B cell (primary cell): ENCODE measurements at regions not wholly inside any gene's neighbourhood (a gene's known extent, or its start where the extent isn't known, plus 50 kb on each side); places are given as distances from the start of the nearest gene placed in this dataset.

Experiments used
- ATAC-seq: fragments of 200-7000 bp; cut with Tn5 transposase; one replicate; pipeline ENCODE4 v1.10.0; 2021; ENCODE audit warnings: low read depth, mild to moderate bottlenecking, moderate number of reproducible peaks, moderate library complexity
- CTCF ChIA-PET: fragments of 350-600 bp; sonication (Branson Sonifier 250); formaldehyde crosslinking; loops from one replicate; lab custom pipeline; 2021; ENCODE audit warnings: antibody characterized with exemption, inconsistent platforms; lab: Charles Lee
- POLR2A ChIA-PET: fragments of 350-600 bp; sonication (Branson Sonifier 250); formaldehyde crosslinking; loops from one replicate; lab custom pipeline; 2021; ENCODE audit warnings: antibody characterized with exemption; lab: Charles Lee
- DNase-seq: peaks from one replicate; pipeline ENCODE4 v3.0.0; 2013
- H2AFZ ChIP-seq: 2 replicates; pipeline ENCODE4 v1.6.1; 2012; ENCODE audit warnings: mild to moderate bottlenecking, low read depth, low read length; ENCODE audit not compliant: insufficient read depth, poor library complexity, severe bottlenecking
- H3K27ac ChIP-seq, 2 donors: 1 replicate in 1 of 2; 2 replicates in 1 of 2; pipeline ENCODE4 v1.5.1; 2012 to 2013; ENCODE audit warnings: low read length in 2 of 2, mild to moderate bottlenecking in 2 of 2, moderate library complexity in 1 of 2
- H3K27me3 ChIP-seq, 4 experiments: fragments of 200-600 bp in 1 of 4; sonication (generic) in 1 of 4; replicated peaks in 1 of 4; 1 replicate in 2 of 4; 2 replicates in 2 of 4; pipeline versions ENCODE4 v1.6.1 to v1.7.0; 2013 to 2016; ENCODE audit warnings: low read length in 3 of 4, mild to moderate bottlenecking in 2 of 4, mixed read lengths in 1 of 4, moderate library complexity in 1 of 4; ENCODE audit not compliant: insufficient read depth in 4 of 4, control insufficient read depth in 3 of 4; ENCODE audit errors: control extremely low read depth in 1 of 4
- H3K36me3 ChIP-seq, 2 experiments: replicated peaks in 1 of 2; 1 replicate in 1 of 2; 2 replicates in 1 of 2; pipeline versions ENCODE4 v1.6.1 to v1.7.1; 2013; ENCODE audit warnings: low read length in 1 of 2; ENCODE audit not compliant: insufficient read depth in 2 of 2, control insufficient read depth in 1 of 2; ENCODE audit errors: control extremely low read depth in 1 of 2, extremely low read depth in 1 of 2
- H3K4me1 ChIP-seq, 2 donors: fragments of 200-600 bp in 1 of 2; sonication (generic) in 1 of 2; 1 replicate in 1 of 2; 2 replicates in 1 of 2; pipeline versions ENCODE4 v1.5.1 to v1.6.1; 2013 to 2017; ENCODE audit warnings: low read length in 2 of 2; ENCODE audit not compliant: control insufficient read depth in 2 of 2, insufficient read depth in 2 of 2
- H3K4me2 ChIP-seq: replicated peaks from 2 replicates; pipeline ENCODE3; 2012; ENCODE audit warnings: mild to moderate bottlenecking, low read depth, low read length; ENCODE audit not compliant: poor library complexity, severe bottlenecking
- H3K4me3 ChIP-seq, 5 experiments: fragments of 200-600 bp in 1 of 5; sonication (generic) in 1 of 5; 1 replicate in 3 of 5; 2 replicates in 2 of 5; pipeline versions ENCODE4 v1.5.1 to v1.7.0; 2011 to 2016; ENCODE audit warnings: low read length in 4 of 5, mild to moderate bottlenecking in 4 of 5, low read depth in 2 of 5, control low read depth in 1 of 5, moderate library complexity in 1 of 5; ENCODE audit not compliant: insufficient read depth in 1 of 5; ENCODE audit errors: control extremely low read depth in 1 of 5, extremely low read depth in 1 of 5
- H3K79me2 ChIP-seq: fragments of 200-600 bp; sonication (generic); one replicate; pipeline ENCODE4 v1.6.0; 2016; ENCODE audit warnings: low read length; ENCODE audit not compliant: control insufficient read depth, insufficient read depth
- H3K9ac ChIP-seq: fragments of 200-600 bp; sonication (generic); 2 replicates; pipeline ENCODE4 v1.6.1; 2017; ENCODE audit warnings: mild to moderate bottlenecking, low read length, moderate library complexity
- H3K9me3 ChIP-seq, 3 donors: one replicate each; pipeline versions ENCODE4 v1.6.1 to v1.7.1; 2013; ENCODE audit warnings: low read length in 2 of 3; ENCODE audit not compliant: control insufficient read depth in 2 of 3, insufficient read depth in 1 of 3; ENCODE audit errors: control extremely low read depth in 1 of 3
- H4K20me1 ChIP-seq: 2 replicates; pipeline ENCODE4 v1.6.0; 2012; ENCODE audit warnings: mild to moderate bottlenecking, low read length; ENCODE audit not compliant: insufficient read depth, control insufficient read depth, poor library complexity, severe bottlenecking
- H3K27ac Mint-ChIP-seq: one replicate; pipeline ENCODE4 v1.8.0; 2021; ENCODE audit warnings: mixed read lengths
- H3K27me3 Mint-ChIP-seq: one replicate; pipeline ENCODE4 v1.8.0; 2021; ENCODE audit warnings: mixed read lengths
- H3K4me1 Mint-ChIP-seq: one replicate; pipeline ENCODE4 v1.8.0; 2021; ENCODE audit warnings: mixed read lengths
- H3K4me3 Mint-ChIP-seq: one replicate; pipeline ENCODE4 v1.8.0; 2021; ENCODE audit warnings: mixed read lengths
- H3K9me3 Mint-ChIP-seq: one replicate; pipeline ENCODE4 v1.8.0; 2022; ENCODE audit warnings: mixed read lengths; ENCODE audit not compliant: insufficient read depth
- EZH2 ChIP-seq: IDR thresholded peaks from 2 replicates; pipeline ENCODE4 v1.6.1; 2012; ENCODE audit warnings: borderline replicate concordance, low read depth, mild to moderate bottlenecking, moderate library complexity, low read length; ENCODE audit not compliant: insufficient read depth, poor library complexity, severe bottlenecking
- whole genome bisulfite sequencing: methylation state at CpG from one replicate; pipeline ENCODE4 v1.1.5; 2013; ENCODE audit warnings: missing lambda C conversion rate; ENCODE audit not compliant: insufficient coverage; 5-methylcytosine and 5-hydroxymethylcytosine counted together
- intact Hi-C: fragments of 100-400 bp; cut with micrococcal nuclease; formaldehyde crosslinking; loops from one replicate; pipeline ENCODE4 v1.10.0; 2022
- TF ChIP-seq, protein P1 (sequence below): fragments of 200-600 bp; IDR thresholded peaks from one replicate; pipeline ENCODE4 v1.8.0; 2022; ENCODE audit warnings: antibody characterized with exemption, mild to moderate bottlenecking

- H3K27ac Mint-ChIP-seq: no peak overlapping the region
- intact Hi-C loops: no loop called here
- H3K4me1 ChIP-seq: no peaks in the 10 kb centered on the region
- POLR2A ChIA-PET: no interaction called here
- no peaks in the 10 kb centered on the region for H3K36me3 ChIP-seq
- no peaks in the 10 kb centered on the region for H3K27me3 Mint-ChIP-seq
- no peak overlapping the region for H3K4me2 ChIP-seq
- no peak for DNase-seq
- no CpG with 5 or more reads among the region's 3 CpGs for WGBS
- no peaks in the 10 kb centered on the region for H4K20me1 ChIP-seq
- TF ChIP-seq, protein P1, sequence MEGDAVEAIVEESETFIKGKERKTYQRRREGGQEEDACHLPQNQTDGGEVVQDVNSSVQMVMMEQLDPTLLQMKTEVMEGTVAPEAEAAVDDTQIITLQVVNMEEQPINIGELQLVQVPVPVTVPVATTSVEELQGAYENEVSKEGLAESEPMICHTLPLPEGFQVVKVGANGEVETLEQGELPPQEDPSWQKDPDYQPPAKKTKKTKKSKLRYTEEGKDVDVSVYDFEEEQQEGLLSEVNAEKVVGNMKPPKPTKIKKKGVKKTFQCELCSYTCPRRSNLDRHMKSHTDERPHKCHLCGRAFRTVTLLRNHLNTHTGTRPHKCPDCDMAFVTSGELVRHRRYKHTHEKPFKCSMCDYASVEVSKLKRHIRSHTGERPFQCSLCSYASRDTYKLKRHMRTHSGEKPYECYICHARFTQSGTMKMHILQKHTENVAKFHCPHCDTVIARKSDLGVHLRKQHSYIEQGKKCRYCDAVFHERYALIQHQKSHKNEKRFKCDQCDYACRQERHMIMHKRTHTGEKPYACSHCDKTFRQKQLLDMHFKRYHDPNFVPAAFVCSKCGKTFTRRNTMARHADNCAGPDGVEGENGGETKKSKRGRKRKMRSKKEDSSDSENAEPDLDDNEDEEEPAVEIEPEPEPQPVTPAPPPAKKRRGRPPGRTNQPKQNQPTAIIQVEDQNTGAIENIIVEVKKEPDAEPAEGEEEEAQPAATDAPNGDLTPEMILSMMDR: no peak
- TF ChIP-seq EZH2: no peak
- H3K27ac ChIP-seq: no peak overlapping the region
- no peaks in the 10 kb centered on the region for H3K27me3 ChIP-seq
- no peak overlapping the region for H2AFZ ChIP-seq
- no peak overlapping the region for H3K4me3 ChIP-seq
- ATAC-seq: no peak
- no peak overlapping the region for H3K4me3 Mint-ChIP-seq
- no peaks in the 10 kb centered on the region for H3K4me1 Mint-ChIP-seq
- peaks cover 3% of the 10 kb centered on the region for H3K9me3 Mint-ChIP-seq
- H3K9ac ChIP-seq: no peak overlapping the region
- no peaks in the 10 kb centered on the region for H3K79me2 ChIP-seq
- no peaks in the 10 kb centered on the region for H3K9me3 ChIP-seq
- CTCF ChIA-PET: no interaction called here
These were observed 150.6 kb upstream of the ANKRD50 start for GRCh38 chr4:124863040-124863545.

DNA sequence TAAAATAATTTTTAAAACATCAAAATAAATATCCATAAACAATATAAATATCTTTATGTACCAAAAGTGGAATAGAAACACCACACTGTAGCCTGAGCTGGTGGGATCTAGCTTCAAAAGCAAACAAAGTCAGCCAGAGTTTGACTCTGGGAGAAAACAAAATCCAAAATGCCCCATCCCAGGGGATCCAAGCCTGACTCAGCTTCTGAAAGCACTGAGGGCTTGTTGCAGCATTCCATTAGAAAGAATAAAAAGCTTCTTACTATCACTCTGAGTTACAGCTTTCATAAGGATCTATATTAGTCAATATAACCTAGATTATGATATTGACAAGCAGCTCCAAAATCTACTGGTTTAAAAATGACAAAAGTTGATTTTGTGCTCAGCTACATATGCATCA is 149.7 kb upstream of the ANKRD50 start:
- Mint-ChIP-seq H3K4me3 (no peak overlapping the region), H3K9me3 (peaks cover 3% of the 10 kb centered on the region), H3K27ac (no peak overlapping the region), H3K27me3 (no peaks in the 10 kb centered on the region), H3K4me1 (no peaks in the 10 kb centered on the region)
- Histone ChIP-seq H3K4me2 (no peak overlapping the region), H3K27ac (no peak overlapping the region), H3K27me3 (no peaks in the 10 kb centered on the region), H3K36me3 (no peaks in the 10 kb centered on the region), H3K4me3 (no peak overlapping the region), H3K9ac (no peak overlapping the region), H3K9me3 (no peaks in the 10 kb centered on the region), H3K79me2 (no peaks in the 10 kb centered on the region), H4K20me1 (no peaks in the 10 kb centered on the region), H3K4me1 (no peaks in the 10 kb centered on the region), H2AFZ (no peak overlapping the region)
- DNase-seq (no peak), ATAC-seq (no peak)
- intact Hi-C loops: no loop called here
- ChIA-PET POLR2A (no interaction called here), CTCF (no interaction called here)
- no peak for TF ChIP-seq EZH2
- TF ChIP-seq, protein P1: no peak
